Thoracic aorta (tissue), 2 donors: ENCODE measurements at regions not wholly inside any gene's neighbourhood (a gene's known extent, or its start where the extent isn't known, plus 50 kb on each side); places are given as distances from the start of the nearest gene placed in this dataset.

Experiments
- ATAC-seq: fragments of 150-250 bp; one replicate; pipeline ENCODE4 v1.8.0; 2017; ENCODE audit warnings: low read depth; ENCODE audit not compliant: insufficient number of reproducible peaks, low FRiP score
- DNase-seq: peaks from one replicate; pipeline ENCODE4 v3.0.0-alpha.2; 2020; ENCODE audit warnings: low spot score
- H3K27ac ChIP-seq, 2 donors: fragments of 200-600 bp; sonication (generic); 1 replicate in 1 of 2; 2 replicates in 1 of 2; pipeline ENCODE4 v1.5.1; 2016; ENCODE audit warnings: mild to moderate bottlenecking in 2 of 2, moderate library complexity in 2 of 2
- H3K27me3 ChIP-seq: fragments of 200-600 bp; sonication (generic); replicated peaks from 2 replicates; pipeline ENCODE4 v1.6.0; 2016; ENCODE audit warnings: mild to moderate bottlenecking; ENCODE audit not compliant: insufficient read depth
- H3K36me3 ChIP-seq: fragments of 200-600 bp; sonication (generic); one replicate; pipeline ENCODE4 v1.5.1; 2016
- H3K4me1 ChIP-seq, 2 donors: fragments of 200-600 bp; sonication (generic); 1 replicate in 1 of 2; 2 replicates in 1 of 2; pipeline versions ENCODE4 v1.5.1 to v1.6.0; 2016; ENCODE audit warnings: low read depth in 2 of 2, mild to moderate bottlenecking in 1 of 2; ENCODE audit not compliant: control insufficient read depth in 1 of 2
- H3K4me3 ChIP-seq: fragments of 200-600 bp; sonication (generic); 2 replicates; pipeline ENCODE4 v1.5.1; 2016; ENCODE audit warnings: mild to moderate bottlenecking
- H3K9me3 ChIP-seq: fragments of 200-600 bp; sonication (generic); 2 replicates; pipeline ENCODE4 v1.5.1; 2016
- TF ChIP-seq, protein P1 (sequence below): fragments of 200-600 bp; sonication (generic); IDR thresholded peaks from one replicate; pipeline ENCODE4 v1.5.1; 2019; ENCODE audit warnings: antibody characterized with exemption

DNA sequence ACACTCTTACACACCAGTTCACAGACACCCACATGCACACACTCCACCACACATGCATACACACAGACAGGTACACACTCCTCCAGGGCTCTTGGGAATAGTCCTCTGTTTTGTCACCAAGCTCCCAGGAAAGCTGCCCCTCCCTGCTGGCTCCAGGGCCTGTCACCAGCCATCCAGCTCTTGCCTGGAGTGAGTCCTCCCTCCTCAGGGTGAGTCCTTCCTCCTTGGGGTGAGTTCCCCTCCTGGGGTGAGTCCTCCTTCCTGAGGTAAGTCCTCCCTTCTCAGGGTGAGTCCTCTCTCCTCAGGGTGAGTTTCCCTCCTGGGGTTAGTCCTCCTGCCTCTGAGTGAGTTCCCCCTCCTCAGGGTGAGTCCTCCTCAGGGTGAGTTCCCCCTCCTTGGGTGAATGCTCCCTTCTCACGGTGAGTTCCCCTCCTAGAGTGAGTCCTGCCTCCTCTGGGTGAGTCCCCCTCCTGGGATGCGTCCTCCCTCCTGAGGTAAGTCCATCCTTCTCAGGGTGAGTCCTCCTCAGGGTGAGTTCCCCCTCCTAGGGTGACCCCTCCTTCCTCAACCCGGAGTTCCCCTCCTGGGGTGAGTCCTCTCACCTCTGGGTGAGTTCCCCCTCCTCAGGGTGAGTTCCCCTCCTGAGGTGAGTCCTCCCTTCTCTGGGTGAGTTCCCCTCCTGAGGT is 100.6 kb upstream of the FGF3 start:
- H3K4me3 ChIP-seq: no peak overlapping the region
- no peaks in the 10 kb centered on the region for H3K27me3 ChIP-seq
- no peaks in the 10 kb centered on the region for H3K36me3 ChIP-seq
- H3K9me3 ChIP-seq: no peaks in the 10 kb centered on the region
- DNase-seq (no peak), ATAC-seq (no peak)
- peaks cover 19 to 47% of the 10 kb centered on the region in 2 donors for H3K4me1 ChIP-seq
- TF ChIP-seq, protein P1, sequence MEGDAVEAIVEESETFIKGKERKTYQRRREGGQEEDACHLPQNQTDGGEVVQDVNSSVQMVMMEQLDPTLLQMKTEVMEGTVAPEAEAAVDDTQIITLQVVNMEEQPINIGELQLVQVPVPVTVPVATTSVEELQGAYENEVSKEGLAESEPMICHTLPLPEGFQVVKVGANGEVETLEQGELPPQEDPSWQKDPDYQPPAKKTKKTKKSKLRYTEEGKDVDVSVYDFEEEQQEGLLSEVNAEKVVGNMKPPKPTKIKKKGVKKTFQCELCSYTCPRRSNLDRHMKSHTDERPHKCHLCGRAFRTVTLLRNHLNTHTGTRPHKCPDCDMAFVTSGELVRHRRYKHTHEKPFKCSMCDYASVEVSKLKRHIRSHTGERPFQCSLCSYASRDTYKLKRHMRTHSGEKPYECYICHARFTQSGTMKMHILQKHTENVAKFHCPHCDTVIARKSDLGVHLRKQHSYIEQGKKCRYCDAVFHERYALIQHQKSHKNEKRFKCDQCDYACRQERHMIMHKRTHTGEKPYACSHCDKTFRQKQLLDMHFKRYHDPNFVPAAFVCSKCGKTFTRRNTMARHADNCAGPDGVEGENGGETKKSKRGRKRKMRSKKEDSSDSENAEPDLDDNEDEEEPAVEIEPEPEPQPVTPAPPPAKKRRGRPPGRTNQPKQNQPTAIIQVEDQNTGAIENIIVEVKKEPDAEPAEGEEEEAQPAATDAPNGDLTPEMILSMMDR: no peak
- H3K27ac ChIP-seq: peak overlapping the region; percentile 19 to 99

DNA sequence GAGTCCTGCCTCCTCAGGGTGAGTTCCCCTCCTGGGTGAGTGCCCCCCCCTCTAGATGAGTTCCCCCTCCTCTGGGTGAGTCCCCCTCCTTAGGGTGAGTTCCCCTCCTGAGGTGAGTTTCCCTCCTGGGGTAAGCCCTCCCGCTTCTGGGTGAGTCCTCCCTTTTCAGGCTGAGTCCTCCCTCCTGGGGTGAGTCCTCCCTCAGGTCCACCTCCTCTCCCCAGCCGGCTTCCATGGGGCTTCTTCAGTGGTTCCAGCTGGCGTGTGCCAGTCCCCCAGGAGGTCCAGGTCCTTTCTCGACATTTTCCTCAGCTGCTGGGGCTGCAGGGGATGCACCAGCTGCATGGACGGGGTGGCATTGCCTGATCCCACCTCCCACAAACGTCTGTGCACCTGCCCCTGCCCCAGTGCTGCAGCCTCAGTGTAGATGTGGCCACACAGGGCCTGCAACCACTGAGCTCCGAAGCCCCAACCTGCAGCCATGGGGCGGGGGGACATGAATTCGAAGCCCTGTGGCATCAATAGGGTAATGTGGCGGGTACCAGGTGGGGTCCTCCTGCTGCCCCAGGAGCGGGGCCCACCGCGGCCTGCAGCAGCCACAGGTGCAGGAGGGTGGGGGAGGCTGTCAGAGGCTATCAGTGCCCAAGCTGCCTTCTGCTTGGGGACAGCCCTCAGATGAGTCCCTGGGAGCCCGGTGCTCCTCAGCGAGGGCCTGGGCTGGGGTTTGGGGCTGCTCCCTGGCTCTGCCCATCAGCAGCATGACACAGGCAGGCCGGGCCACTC is 101.3 kb upstream of the FGF3 start:
- Histone ChIP-seq H3K4me3 (no peak overlapping the region), H3K9me3 (no peaks in the 10 kb centered on the region), H3K27ac (peak overlapping the region; percentile 8 to 19), H3K36me3 (no peaks in the 10 kb centered on the region), H3K4me1 (peaks cover 17 to 43% of the 10 kb centered on the region in 2 donors), H3K27me3 (no peaks in the 10 kb centered on the region)
- no peak for ATAC-seq
- DNase-seq: no peak
- TF ChIP-seq, protein P1: no peak

DNA sequence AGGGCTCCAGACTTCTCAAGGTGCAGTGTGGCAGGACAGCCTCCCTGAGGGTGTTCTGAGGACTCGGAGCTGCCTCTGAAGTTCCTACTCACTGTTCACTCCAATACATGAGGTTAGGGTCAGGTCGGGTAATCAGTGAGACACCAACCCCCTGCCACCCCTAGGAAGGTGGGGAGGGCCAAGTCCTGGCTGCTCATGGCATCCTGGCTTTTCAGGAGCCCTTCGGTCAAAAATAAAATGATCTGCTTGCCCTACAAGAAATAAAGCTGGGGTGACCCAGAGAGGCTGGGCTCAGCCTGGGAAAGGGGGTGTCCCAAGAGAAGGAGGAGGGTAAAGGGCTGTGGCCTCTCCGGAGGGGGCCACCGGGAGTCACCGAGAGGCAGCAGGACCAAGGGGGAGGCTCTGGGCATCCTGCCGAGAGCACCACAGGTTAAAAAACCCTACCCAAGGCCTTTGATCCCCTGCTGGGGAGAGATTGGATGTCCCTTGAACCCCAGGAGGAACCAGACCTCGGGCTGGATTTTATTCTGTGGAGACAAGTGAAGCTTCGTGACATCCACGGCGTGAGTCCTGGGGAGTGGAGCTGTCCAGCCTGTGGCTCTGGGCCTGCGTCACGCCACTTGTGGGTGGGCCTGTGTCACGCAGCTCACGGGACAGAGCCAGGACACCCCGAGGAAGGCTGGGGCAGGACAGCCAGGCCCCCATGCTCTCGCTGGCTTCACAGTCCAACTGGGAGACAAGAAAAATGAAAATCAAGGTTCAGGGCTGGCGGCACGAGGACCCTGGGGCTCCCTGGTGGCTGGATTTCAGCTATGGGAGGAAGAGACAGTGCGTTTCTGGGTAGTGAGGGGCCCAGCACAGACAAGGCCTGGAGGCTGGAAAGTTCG is 102.2 kb upstream of the FGF3 start:
- TF ChIP-seq, protein P1: no peak
- H3K4me3 ChIP-seq: no peak overlapping the region
- H3K4me1 ChIP-seq: peaks cover 15 to 44% of the 10 kb centered on the region in 2 donors
- ATAC-seq (no peak), DNase-seq (no peak)
- H3K9me3 ChIP-seq: no peaks in the 10 kb centered on the region
- no peaks in the 10 kb centered on the region for H3K36me3 ChIP-seq
- H3K27ac ChIP-seq: no peak overlapping the region
- H3K27me3 ChIP-seq: no peaks in the 10 kb centered on the region

DNA sequence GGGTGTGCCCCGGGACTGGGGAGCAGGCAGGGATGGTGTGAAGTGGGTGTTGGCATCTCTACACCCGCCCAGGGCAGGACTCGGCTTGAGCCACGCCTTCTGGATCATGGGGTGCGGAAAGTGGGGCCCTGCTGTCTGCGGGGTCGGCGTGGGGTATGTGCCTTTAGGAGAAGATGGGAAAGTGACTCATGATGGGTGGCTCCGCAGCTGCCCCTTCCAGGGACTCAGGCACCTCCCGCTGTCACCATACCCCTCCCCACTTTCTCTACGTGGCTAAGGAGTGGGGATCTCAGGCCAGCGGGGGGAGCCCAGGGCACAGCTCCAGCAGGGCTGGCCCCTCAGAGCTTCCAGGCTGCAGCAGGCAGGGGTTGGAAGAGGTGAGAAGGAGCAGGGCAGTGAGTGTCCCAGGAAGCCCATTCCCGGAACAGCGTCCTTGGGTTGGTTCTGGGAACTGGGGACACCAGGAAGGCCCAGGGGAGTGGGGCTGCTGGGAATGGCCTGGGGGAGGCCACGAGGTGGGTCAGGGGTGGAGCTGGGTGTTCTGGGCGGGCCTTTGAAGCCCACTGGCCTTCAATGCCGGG is 102.9 kb upstream of the FGF3 start:
- ATAC-seq: no peak
- no peaks in the 10 kb centered on the region for H3K36me3 ChIP-seq

More for the DNA sequence above, 102.9 kb upstream of the FGF3 start:
- Histone ChIP-seq H3K4me1 (peaks cover 8 to 42% of the 10 kb centered on the region in 2 donors), H3K27me3 (no peaks in the 10 kb centered on the region), H3K4me3 (no peak overlapping the region), H3K27ac (no peak overlapping the region), H3K9me3 (no peaks in the 10 kb centered on the region)
- TF ChIP-seq, protein P1: no peak
- no peak for DNase-seq
